Testis (tissue), 2 donors: ENCODE measurements at regions not wholly inside any gene's neighbourhood (a gene's known extent, or its start where the extent isn't known, plus 50 kb on each side); places are given as distances from the start of the nearest gene placed in this dataset.

Source experiments
- CTCF ChIP-seq, 3 experiments: fragments of 450-650 bp in 2 of 3; fragments of 200-600 bp in 1 of 3; sonication (generic) in 1 of 3; IDR thresholded peaks; one replicate each; pipeline ENCODE4 v1.5.1; 2016 to 2019; ENCODE audit warnings: antibody characterized with exemption in 3 of 3, mild to moderate bottlenecking in 2 of 3, moderate library complexity in 1 of 3
- POLR2A ChIP-seq: fragments of 450-650 bp; IDR thresholded peaks from one replicate; pipeline ENCODE4 v1.6.1; 2017; ENCODE audit warnings: antibody characterized with exemption, mild to moderate bottlenecking, moderate library complexity

GRCh38 chr13:90968166-90968904 is 379.2 kb upstream of the MIR17HG start:
- TF ChIP-seq CTCF (IDR thresholded peaks at IDR 0.05) (no peak), POLR2A (no peak)
